Kidney glomerular epithelial cell (primary cell): ENCODE measurements at regions not wholly inside any gene's neighbourhood (a gene's known extent, or its start where the extent isn't known, plus 50 kb on each side); places are given as distances from the start of the nearest gene placed in this dataset.
"Not testable (repeated sequence)": the region's sequence is repeated elsewhere in the genome, so short reads cannot be mapped to it uniquely, and the experiment has no call there.

Experiments used
- DNase-seq: peaks from one replicate; lab custom pipeline; 2025; lab: John Stamatoyannopoulos, UW

- no peak for DNase-seq
These were observed 116.3 kb upstream of the ERG start for GRCh38 chr21:38614558-38614957.

- DNase-seq: no peak
These were observed 121.2 kb upstream of the ERG start for GRCh38 chr21:38619480-38619879.

- DNase-seq: no peak
These were observed 121.8 kb upstream of the ERG start for GRCh38 chr21:38619992-38620479.

- DNase-seq: no peak
These were observed 122.9 kb upstream of the ERG start for GRCh38 chr21:38621132-38621531.

GRCh38 chr21:38622081-38622826 is 124.0 kb upstream of the ERG start:
- DNase-seq: no peak

DNA sequence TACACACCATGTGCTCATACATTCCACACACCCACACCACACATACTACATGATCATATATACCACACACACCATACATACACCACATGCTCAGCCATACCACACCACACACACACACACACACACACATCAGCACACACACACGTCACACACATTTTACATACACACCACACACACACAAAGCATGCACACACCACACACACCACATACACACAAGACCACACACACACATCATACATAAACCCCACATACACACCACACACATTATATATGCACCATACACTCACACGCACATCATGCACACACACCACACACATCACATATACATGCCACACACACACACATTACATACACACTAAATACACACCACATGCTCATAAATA is 124.5 kb upstream of the ERG start:
- no peak for DNase-seq

DNA sequence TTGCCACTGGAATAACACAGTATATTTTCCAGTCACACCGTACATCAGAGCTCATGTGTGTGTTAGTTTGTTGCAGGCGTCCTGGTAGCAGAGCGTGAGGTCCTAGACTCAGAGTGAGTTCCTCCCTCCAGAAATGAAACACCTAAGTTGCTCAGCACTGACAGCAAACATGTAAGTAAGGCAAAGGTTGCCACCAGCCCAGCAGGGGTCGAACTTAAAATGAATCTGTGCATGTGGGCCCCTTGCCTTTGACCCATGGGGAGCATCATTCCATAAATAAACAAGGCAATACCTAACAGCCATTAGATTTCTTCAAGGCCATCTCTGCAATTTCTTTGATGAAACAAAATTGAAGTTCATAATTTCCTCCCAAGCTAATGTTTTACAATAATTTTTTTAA is 125.3 kb upstream of the ERG start:
- DNase-seq: no peak

- no peak for DNase-seq
These were observed 126.7 kb upstream of the ERG start for GRCh38 chr21:38625000-38625399.

GRCh38 chr21:38626306-38626705 is 128.0 kb upstream of the ERG start:
- DNase-seq: no peak

DNA sequence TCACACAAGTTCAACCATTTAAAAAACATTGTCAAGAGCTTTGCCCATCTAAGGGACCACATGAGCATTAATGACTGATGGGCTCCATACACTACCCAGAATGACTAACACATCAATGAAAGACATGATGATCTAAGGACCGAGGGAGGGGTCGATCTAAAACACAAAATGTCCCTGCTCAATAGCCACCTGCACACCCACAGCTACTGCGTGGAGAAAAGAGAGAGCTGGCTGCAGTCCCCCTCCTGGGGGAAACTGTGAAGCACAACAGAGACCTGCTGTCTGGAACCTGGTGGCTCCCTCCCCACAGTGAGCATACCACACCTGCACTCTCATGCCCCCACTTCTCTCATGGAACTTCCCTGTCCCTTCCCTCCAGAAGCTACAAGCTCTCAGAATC is 130.1 kb upstream of the ERG start:
- no peak for DNase-seq

DNA sequence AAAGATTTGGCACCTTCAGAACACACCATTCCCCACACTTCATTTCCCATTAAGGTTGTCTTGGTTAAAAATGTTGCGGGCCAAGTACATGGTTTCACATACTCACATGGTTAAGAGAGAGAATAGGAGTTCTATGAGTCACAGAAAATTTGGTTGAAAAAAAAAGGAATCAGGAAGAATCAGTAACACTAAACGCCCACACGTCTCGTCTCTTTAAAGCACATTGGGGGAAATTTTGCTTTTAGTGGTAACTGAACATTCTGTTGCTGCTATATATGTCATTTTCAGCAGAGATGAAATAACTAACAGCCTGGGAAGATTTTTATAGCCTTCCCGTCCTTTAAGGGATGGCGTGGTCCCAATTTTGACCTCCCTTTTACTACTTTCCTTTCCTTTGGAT is 132.9 kb upstream of the ERG start:
- no peak for DNase-seq

DNA sequence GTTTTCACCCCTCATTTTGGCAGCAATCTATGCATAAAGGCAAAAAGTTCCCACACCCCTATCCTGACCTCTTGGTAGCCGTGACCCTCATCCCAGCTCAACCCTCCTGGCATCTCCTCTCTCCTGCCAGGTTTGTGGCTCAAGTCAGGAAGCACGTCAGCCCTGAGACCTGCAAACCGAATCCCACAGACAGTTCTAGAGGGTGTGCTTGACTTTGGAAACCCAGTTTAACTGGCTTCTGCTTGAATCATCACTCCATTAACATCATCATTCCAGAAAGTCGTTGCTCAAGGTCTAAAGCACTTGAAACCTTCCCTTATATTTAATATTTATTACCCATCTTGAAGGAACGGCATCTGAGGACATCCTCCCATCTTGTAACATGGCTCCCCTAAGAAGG is 133.4 kb upstream of the ERG start:
- no peak for DNase-seq

GRCh38 chr21:38637161-38637560 is 138.9 kb upstream of the ERG start:
- DNase-seq: no peak

DNA sequence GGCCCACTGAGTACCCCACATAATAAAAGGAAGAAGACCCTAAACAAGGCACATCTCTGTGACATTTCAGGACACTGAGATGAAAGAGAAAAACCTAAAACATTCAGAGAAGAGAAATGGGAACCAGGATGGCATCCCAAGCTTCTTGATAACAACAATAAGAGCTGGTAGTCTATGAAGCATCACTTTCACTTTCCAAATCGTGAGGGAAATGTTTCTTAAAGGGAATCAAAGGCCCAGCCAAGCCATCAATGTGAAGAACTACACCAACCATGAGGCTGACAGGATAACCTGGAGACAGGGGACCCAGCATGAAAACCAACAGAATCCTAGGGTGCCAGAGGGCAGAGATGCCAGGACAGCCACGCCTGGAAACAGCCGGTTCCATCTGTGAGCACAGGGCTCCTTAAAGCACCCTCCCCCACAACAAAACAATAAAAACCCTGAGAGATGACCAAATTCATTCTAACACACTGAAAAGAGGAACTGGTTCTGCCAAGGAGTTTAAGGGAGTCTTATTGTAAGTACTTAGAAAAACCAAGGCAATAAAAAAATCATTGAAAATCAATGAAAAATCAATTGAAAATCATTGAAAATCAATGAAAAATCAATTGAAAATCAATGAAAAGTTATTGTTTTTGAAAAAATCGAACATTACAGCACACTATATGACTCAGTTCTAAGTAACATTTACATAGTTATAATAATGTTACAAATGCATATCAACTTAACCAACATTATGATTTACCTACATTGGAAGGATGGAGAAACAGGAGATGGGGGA is 141.5 kb upstream of the ERG start:
- no peak for DNase-seq

GRCh38 chr21:38640355-38640742 is 142.1 kb upstream of the ERG start:
- DNase-seq: not testable (repeated sequence)

GRCh38 chr21:38643404-38644023 is 145.2 kb upstream of the ERG start:
- DNase-seq: no peak

- DNase-seq: no peak
These were observed 147.0 kb upstream of the ERG start for GRCh38 chr21:38645282-38645681.

- no peak for DNase-seq
These were observed 148.0 kb upstream of the ERG start for GRCh38 chr21:38646213-38646837.

DNA sequence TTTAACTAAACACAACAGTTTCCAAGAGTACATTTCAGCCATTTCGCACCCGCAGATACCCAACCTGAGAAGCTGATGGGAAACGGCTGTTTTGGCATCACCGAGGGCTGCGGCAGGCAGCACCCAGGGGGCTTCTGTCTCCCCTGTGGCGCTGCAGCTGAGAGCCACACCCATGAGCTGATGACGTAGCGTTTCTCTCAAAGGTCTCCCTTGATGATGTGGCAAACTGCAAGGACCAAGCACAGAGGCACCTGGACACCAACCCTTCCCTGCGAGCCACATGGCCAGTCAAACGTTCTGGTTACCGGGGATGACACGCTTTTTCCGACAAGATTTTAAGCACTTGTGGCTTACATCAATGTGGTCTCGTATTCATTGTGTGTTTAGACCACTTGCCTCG is 150.8 kb upstream of the ERG start:
- DNase-seq: no peak

GRCh38 chr21:38651570-38651969 is 153.3 kb upstream of the ERG start:
- no peak for DNase-seq

DNA sequence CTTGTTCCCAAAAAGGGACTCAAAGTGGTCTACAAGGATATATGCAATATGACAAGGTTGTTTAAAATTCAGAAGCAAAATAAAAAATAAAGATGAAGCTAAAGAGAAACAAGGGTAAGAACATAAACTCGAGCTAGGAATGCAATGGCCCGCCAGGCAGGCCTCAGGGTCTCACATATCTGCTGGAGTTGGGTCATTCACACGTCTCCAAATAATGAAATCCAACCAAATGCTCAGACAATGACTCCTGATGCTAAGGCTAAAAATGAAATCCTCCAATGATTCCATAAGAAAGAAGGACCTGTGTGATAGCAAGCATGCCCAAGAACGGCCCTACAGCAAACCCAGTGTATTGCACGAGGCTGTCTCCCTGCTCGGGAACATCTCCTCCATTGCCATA is 153.3 kb upstream of the ETS2 start:
- no peak for DNase-seq

GRCh38 chr21:38654580-38654979 is 151.1 kb upstream of the ETS2 start:
- DNase-seq: no peak

DNA sequence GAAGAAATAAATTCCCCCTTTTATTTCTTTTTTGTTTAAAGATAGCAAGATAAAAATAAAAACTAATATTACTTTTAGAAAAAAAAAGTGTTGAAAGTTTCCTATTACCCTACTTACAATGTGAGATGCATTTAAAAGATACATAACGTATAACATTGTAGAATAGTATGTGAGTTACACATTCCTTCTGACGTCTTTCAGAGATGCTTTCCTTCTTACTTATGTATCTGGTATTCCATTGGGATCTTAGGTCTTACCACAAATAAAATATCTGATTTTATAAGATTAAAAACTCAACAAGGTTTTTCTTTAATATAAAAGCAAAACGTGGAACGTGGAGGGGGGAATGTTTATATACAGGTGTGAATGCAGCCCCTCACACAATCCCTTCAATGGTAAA is 147.2 kb upstream of the ETS2 start:
- DNase-seq: no peak
